Spleen (tissue), 7 donors: ENCODE measurements at regions not wholly inside any gene's neighbourhood (a gene's known extent, or its start where the extent isn't known, plus 50 kb on each side); places are given as distances from the start of the nearest gene placed in this dataset.

Source experiments
- POLR2A ChIP-seq, 3 donors: fragments of 450-650 bp; IDR thresholded peaks; one replicate each; pipeline ENCODE4 v1.5.1; 2017; ENCODE audit warnings: antibody characterized with exemption in 3 of 3, mild to moderate bottlenecking in 1 of 3
- POLR2AphosphoS5 ChIP-seq, 3 donors: sonication (generic); formaldehyde crosslinking; IDR thresholded peaks; one replicate each; pipeline ENCODE4 v1.5.1; 2017; ENCODE audit warnings: antibody characterized with exemption in 3 of 3
- TF ChIP-seq, protein P1 (sequence below), 11 experiments: fragments of 200-600 bp in 7 of 11; fragments of 450-650 bp in 4 of 11; sonication (generic) in 4 of 11; IDR thresholded peaks in 8 of 11; conservative IDR thresholded peaks in 3 of 11; 1 replicate in 7 of 11; 2 replicates in 4 of 11; pipeline versions ENCODE4 v1.4.0 to v1.8.0; 2016 to 2021; ENCODE audit warnings: antibody characterized with exemption in 11 of 11, inconsistent platforms in 4 of 11, mild to moderate bottlenecking in 1 of 11
- donor health status: DM: no; HTN: no; CAD: no; lungs with moderate emphysema.
- donor health status: DM: no; HTN: no; CAD: no.
- donor health status: DM: no; HTN: no; CAD: no.

DNA sequence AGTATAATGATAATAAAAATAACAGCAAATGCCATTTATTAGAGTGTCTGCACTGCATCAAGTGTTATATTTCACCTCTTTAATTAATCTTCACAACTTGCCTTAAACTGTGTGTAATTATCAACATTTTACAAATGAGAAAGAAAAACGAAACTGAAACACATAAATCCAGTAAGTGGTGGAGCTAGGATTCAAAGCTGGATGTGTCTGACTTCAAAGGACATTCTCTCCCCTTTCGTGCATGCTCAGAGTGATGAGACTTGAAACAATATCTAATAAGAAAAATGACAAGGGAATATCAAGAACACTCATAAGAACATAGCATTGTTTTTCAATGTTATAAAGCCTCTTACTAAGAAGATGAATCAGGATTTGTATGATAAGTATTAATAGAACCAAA is 78.8 kb downstream of the DUSP6 start:
- TF ChIP-seq, protein P1, sequence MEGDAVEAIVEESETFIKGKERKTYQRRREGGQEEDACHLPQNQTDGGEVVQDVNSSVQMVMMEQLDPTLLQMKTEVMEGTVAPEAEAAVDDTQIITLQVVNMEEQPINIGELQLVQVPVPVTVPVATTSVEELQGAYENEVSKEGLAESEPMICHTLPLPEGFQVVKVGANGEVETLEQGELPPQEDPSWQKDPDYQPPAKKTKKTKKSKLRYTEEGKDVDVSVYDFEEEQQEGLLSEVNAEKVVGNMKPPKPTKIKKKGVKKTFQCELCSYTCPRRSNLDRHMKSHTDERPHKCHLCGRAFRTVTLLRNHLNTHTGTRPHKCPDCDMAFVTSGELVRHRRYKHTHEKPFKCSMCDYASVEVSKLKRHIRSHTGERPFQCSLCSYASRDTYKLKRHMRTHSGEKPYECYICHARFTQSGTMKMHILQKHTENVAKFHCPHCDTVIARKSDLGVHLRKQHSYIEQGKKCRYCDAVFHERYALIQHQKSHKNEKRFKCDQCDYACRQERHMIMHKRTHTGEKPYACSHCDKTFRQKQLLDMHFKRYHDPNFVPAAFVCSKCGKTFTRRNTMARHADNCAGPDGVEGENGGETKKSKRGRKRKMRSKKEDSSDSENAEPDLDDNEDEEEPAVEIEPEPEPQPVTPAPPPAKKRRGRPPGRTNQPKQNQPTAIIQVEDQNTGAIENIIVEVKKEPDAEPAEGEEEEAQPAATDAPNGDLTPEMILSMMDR (IDR thresholded peaks at IDR 0.05 in 8 of 11, conservative IDR thresholded peaks at IDR 0.05 in 3 of 11): no peak
- TF ChIP-seq POLR2A (IDR thresholded peaks at IDR 0.05) (no peak), POLR2AphosphoS5 (IDR thresholded peaks at IDR 0.05) (no peak)
